ENCODE measurements at regions not wholly inside any gene's neighbourhood (a gene's known extent, or its start where the extent isn't known, plus 50 kb on each side); places are given as distances from the start of the nearest gene placed in this dataset.

DNA sequence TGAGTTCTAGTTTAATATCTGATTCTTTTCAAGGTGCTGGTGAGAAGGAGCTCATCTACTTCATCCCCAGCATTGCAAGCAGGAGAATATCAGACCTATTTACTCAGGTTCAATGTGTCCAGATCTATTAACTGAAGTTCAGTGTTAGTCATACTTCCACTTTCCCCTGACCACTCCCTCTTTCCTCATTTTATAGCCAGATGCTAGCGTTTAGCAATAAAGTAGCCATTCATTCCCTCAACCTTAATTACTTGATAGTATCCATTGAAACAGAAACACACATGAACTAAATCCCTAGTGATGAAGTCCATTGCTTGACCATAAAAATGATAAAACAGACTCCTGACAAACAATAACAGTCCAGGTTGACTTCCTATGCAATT, 60.0 kb downstream of the RPL22L1 start:
- TF ChIP-seq POLR2AphosphoS5 (IDR thresholded peaks at IDR 0.05; ENCODE audit: borderline replicate concordance, low read depth, low read length), result no peak
- TF ChIP-seq EZH2 (IDR thresholded peaks at IDR 0.05), result no peak
- TF ChIP-seq FOXP2 (optimal IDR thresholded peaks at IDR 0.05; ENCODE audit: control extremely low read depth, extremely low read length, insufficient read depth), result no peak
